Right renal cortex interstitium (tissue), 3 donors: ENCODE measurements at regions not wholly inside any gene's neighbourhood (a gene's known extent, or its start where the extent isn't known, plus 50 kb on each side); places are given as distances from the start of the nearest gene placed in this dataset.
A peak's percentile ranks its signal among the peaks of the same experiment; 100 is the strongest.
"Not testable (repeated sequence)": the region's sequence is repeated elsewhere in the genome, so short reads cannot be mapped to it uniquely, and the experiment has no call there.

Experiments
- DNase-seq, 3 donors: peaks; one replicate each; pipeline ENCODE4 v3.0.0-alpha.2; 2013; ENCODE audit warnings: low read depth in 3 of 3, low spot score in 2 of 3

DNA sequence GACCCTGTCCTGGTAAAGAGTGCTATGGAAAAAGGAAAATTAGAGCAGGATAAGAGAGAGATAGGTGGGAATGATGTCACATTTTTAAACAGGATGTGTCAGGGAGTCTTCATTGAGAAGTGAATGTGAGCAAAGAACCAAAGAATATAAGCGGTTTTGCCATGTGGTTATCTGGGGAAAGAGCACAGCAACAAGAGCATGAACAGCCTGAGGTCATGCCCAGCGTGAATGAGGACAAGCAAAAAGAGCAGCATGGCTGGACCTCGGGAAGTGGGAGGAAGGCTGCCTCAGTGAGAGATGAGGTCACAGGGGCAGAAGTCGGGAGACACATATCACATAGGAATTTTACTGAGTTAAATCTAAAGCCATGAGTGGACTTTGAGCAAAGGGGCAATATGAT, 82.8 kb upstream of the HES1 start:
- DNase-seq = no peak

DNA sequence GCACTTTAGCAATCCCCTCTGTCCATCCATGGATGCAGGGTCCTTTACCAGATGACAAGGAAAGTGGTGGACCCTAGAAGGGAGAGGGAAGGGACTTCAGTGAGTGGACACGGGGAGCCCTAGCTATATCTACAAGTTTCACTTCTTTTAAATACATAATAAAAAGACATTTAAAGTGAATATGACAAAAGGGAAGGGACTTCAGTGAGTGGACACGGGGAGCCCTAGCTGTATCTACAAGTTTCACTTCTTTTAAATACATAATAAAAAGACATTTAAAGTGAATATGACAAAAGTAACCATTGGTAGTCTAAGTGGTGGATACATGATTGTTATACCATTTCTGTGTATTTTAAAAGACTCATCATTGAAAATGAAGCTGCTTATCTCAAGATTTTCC, 81.9 kb upstream of the HES1 start:
- DNase-seq = no peak

DNA sequence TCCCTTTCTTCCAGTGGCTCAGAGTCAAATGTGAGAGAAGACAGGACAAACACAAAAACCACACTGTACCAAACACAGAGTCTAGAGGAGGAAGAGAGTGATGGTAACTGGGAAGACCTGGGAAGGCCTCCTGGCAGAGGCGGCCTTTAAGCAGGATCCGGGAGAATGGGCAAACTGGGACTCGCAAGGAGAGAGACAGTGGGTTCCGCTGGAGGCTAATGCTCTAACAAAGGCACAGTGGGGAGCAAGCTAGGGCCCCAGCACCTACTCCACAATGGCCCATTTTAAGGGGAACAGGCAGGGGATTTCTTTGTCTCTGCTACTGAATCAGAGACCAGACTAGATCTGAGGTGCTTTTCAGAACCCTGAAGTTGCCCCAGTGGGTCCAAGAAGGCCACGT, 81.4 kb upstream of the HES1 start:
- no peak for DNase-seq

GRCh38 chr3:194054961-194055360, 81.0 kb upstream of the HES1 start:
- DNase-seq = no peak

DNA sequence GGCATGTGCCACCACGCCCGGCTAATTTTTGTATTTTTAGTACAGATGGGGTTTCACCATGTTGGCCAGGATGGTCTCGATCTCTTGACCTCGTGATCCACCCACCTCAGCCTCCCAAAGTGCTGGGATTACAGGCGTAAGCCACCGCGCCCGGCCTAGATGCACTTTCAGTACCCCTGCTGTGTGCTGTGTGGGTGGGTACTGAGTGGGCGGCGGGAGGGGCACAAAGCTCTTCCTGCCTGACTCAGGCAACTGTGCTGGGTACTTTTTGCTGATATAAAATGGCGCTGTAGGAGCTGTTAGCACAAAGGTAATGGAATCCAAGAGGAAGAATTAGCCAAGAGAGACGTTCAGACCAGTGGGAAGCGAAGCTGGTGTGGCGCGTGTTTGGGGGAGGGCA, 79.6 kb upstream of the HES1 start:
- not testable (repeated sequence) for DNase-seq

- no peak for DNase-seq
These were observed 79.1 kb upstream of the HES1 start for GRCh38 chr3:194056731-194057415.

GRCh38 chr3:194057570-194058188, 78.3 kb upstream of the HES1 start:
- DNase-seq = no peak

DNA sequence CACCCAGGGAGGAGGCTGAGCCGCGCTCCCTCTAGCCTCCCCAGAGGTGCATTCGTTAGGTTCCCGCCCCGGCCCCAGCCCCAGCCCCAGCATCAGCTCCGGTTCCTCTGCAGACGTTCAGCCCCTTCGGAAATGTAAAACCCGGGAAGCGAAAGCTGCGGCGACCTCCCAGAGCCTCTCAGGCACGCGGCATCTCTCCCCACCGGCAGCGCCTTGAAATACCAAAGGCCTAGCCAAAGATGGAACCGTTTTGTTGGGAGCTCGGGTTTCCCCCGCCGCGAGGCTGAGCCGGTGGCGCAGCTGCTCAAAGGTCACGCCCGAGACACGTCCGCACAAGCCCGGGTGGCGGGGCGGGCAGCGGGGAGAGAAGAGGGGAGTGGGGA, 77.8 kb upstream of the HES1 start:
- no peak for DNase-seq

DNA sequence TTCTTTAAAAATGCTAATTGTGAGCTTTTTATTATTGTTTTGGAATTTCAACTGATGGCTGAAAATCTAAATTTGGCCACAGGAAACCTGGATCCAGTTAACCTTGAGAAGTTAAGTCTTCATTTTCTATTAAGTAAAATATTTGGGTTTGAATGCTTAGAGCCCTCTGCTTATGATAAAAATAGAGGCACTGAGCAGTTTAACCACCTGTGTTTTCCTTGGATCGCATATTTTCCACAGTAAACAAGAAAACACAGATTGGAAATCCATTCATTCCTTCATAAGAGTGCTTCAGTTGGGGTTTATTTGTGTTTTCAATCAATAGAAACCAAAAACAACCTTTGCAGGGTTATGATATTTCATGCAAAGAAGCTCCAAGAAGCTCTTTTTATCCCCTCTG, 77.2 kb upstream of the HES1 start:
- no peak for DNase-seq

GRCh38 chr3:194061421-194062030, 74.4 kb upstream of the HES1 start:
- no peak for DNase-seq

GRCh38 chr3:194062830-194063229, 73.1 kb upstream of the HES1 start:
- no peak for DNase-seq

DNA sequence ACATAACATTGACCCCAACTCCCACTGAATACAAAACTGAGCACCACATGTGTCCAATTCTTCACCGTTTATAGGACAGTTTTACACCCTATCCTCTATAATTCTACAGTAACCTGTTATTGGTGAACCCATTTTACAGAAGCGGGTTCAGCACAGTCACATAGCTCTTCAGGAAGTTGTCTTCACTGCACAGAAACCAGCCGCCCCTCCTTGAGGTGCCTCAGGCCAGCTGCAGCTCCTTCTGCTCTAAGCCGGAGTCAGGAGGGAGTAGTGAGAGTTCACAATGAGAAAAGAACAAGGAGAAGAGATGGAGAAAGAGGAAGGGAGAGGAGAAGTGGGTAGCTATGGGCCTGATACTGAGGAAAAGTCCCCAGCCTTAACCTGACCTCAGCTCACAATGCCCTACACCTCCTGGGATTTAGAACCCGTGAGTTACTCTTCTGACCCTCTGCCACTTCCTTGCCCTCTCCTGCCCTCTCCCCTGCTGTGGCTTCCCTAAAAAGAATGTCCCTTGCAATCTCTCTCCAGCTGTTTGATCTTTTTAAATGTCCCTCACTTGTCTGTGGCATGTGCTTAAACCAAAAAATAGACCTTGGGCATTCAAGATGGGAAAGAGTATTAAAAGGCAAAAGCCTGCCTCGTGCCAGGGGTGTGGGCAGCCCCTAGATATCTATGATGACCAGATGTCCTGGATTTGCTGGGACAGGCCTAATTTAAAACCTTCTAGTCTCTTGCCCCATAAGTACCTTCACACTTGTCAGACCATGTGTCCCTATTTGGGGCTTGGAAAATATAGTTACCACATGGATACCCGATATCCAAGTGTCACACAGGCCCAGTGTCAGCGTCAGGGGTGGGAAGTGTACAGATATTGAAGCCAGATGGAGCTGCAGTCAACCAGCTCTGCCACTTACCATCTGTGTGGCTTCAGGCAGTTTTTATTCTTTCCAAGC, 71.3 kb upstream of the HES1 start:
- no peak for DNase-seq

DNA sequence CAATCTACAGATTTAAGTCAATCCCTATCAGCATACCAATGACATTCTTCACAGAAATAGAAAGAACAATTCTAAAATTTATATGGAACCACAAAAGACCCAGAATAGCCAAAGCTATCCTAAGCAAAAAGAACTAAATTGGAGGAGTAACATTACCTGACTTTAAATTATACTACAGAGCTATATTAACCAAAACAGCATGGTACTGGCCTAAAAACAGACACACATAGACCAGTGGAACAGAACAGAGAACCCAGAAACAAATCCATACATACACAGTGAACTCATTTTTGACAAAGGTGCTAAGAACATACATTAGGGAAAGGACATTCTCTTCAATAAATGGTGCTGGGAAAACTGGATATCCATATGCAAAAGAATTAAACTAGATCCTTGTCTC, 68.6 kb upstream of the HES1 start:
- not testable (repeated sequence) for DNase-seq

DNA sequence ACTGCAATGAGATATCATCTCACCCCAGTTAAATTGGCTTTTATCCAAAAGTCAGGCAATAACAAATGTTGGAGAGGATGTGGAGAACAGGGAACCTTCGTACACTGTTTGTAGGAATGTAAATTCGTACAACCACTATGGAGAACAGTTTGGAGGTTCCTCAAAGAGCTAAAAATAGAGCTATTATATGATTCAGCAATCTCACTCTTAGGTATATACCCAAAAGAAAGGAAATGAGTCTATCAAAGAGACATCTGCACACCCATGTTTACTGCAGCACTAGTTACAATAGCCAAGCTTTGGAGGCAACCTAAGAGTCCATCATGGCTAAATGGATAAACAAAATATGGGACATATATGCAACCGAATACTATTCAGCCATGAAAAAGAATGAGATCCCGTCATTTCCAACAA, 68.0 kb upstream of the HES1 start:
- no peak for DNase-seq

GRCh38 chr3:194069421-194070219, 66.3 kb upstream of the HES1 start:
- no peak for DNase-seq

GRCh38 chr3:194070220-194070633, 65.7 kb upstream of the HES1 start:
- DNase-seq = no peak

GRCh38 chr3:194070634-194071409, 65.1 kb upstream of the HES1 start:
- DNase-seq = peak in 2 of 3 donors; percentile 61 to 76

GRCh38 chr3:194072097-194072428, 63.9 kb upstream of the HES1 start:
- no peak for DNase-seq

- DNase-seq = no peak
These were observed 63.2 kb upstream of the HES1 start for GRCh38 chr3:194072691-194073279.
